PC-9 (cell line): ENCODE measurements at regions not wholly inside any gene's neighbourhood (a gene's known extent, or its start where the extent isn't known, plus 50 kb on each side); places are given as distances from the start of the nearest gene placed in this dataset.
"Not testable (repeated sequence)": the region's sequence is repeated elsewhere in the genome, so short reads cannot be mapped to it uniquely, and the experiment has no call there.

Source experiments
- BruUV-seq: library from RNA; stranded (reverse); fragments of 400-500 nt; replicated peaks from 2 replicates; lab custom pipeline; 2021; lab: Mats Ljungman, UMichigan
- CTCF ChIA-PET: fragments of 300-600 bp; sonication (Branson Sonifier 250); formaldehyde crosslinking; loops from one replicate; lab custom pipeline; 2022; ENCODE audit warnings: antibody characterized with exemption; lab: Charles Lee
- POLR2A ChIA-PET: fragments of 300-600 bp; sonication (Branson Sonifier 250); formaldehyde crosslinking; loops from one replicate; lab custom pipeline; 2022; ENCODE audit warnings: antibody characterized with exemption; ENCODE audit not compliant: unreplicated experiment; lab: Charles Lee
- DNase-seq, 2 experiments: peaks; one replicate each; pipeline versions ENCODE4 v3.0.0 to v3.0.0-alpha.2; 2015 to 2022; ENCODE audit warnings: mixed read lengths in 1 of 2
- H2AFZ ChIP-seq: fragments of 200-600 bp; sonication (generic); 2 replicates; pipeline ENCODE4 v1.8.1; 2017; ENCODE audit warnings: antibody characterized with exemption
- H3F3A ChIP-seq: fragments of 200-600 bp; sonication (generic); 2 replicates; pipeline ENCODE4 v1.8.1; 2017; ENCODE audit warnings: antibody characterized with exemption, mild to moderate bottlenecking, low read depth; ENCODE audit not compliant: insufficient read depth
- H3K27ac ChIP-seq: fragments of 200-600 bp; sonication (generic); 2 replicates; pipeline ENCODE4 v1.6.1; 2016; ENCODE audit warnings: mixed run types
- H3K27me3 ChIP-seq: fragments of 200-600 bp; sonication (generic); 2 replicates; pipeline ENCODE4 v1.6.1; 2016; ENCODE audit warnings: low read depth, mixed run types; ENCODE audit not compliant: insufficient read depth
- H3K36me3 ChIP-seq: fragments of 200-600 bp; sonication (generic); 2 replicates; pipeline ENCODE4 v1.6.1; 2016; ENCODE audit warnings: low read depth, mixed run types
- H3K4me1 ChIP-seq: fragments of 200-600 bp; sonication (generic); replicated peaks from 2 replicates; pipeline ENCODE4 v1.6.1; 2016; ENCODE audit warnings: mixed run types; ENCODE audit not compliant: insufficient read depth
- H3K4me2 ChIP-seq: fragments of 200-600 bp; sonication (generic); 2 replicates; pipeline ENCODE4 v1.6.1; 2017; ENCODE audit warnings: mixed run types
- H3K4me3 ChIP-seq: fragments of 200-600 bp; sonication (generic); 2 replicates; pipeline ENCODE4 v1.6.1; 2016; ENCODE audit warnings: mixed run types
- H3K79me2 ChIP-seq: fragments of 200-600 bp; sonication (generic); 2 replicates; pipeline ENCODE4 v1.6.1; 2017; ENCODE audit warnings: low read depth, mixed run types
- H3K9me2 ChIP-seq: fragments of 200-600 bp; sonication (generic); 2 replicates; pipeline ENCODE4 v1.8.1; 2017; ENCODE audit warnings: mild to moderate bottlenecking; ENCODE audit not compliant: insufficient read depth
- H3K9me3 ChIP-seq: fragments of 200-600 bp; sonication (generic); 2 replicates; pipeline ENCODE4 v1.8.1; 2016; ENCODE audit warnings: low read depth; ENCODE audit not compliant: insufficient read depth
- H4K20me1 ChIP-seq: fragments of 200-600 bp; sonication (generic); 2 replicates; pipeline ENCODE4 v1.8.1; 2017; ENCODE audit not compliant: insufficient read depth
- CTCF ChIP-seq: fragments of 200-600 bp; sonication (generic); conservative IDR thresholded peaks from 2 replicates; pipeline ENCODE4 v1.6.1; 2017; ENCODE audit warnings: mixed run types, antibody characterized with exemption, mild to moderate bottlenecking, moderate library complexity
- EZH2 ChIP-seq: fragments of 200-600 bp; sonication (generic); IDR thresholded peaks from 2 replicates; pipeline ENCODE4 v1.8.0; 2017; ENCODE audit warnings: antibody characterized with exemption, low read depth
- intact Hi-C: fragments of 100-400 bp; cut with micrococcal nuclease; formaldehyde crosslinking; loops from one replicate; pipeline ENCODE4 v1.10.0; 2022; ENCODE audit not compliant: unreplicated experiment

DNA sequence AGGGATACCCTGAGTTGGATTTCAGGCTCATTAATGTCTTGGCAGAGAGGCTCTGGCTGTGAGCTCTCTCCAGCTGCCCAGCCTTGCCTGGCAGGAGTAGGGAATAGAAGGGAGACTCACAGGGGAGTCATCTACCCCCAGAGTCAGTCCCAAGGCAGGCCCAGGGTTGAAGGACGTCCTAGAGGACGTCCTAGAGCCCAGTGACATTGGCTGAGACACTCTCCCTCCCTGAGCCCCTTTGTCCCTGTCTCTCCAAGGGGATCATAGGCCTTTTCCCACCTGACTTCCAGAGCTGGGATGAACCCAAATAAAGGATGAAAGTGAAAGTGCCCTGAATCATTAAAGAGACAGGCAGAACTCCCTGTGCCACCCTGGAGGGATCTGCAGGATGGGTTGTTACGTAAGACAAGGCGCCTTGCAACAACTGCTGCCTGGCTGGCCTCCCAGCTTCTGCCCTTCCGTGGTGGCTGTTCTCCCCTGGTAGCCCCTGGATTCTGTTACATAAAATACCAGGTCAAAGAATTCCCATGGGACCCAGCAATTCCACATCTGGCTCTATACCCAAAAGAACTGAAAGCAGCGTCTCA, 53.6 kb upstream of the SIRPA start:
- no TSS peak for BruUV-seq
- Histone ChIP-seq H3K9me2 (no peaks in the 10 kb centered on the region), H3K36me3 (no peaks in the 10 kb centered on the region), H4K20me1 (no peaks in the 10 kb centered on the region), H2AFZ (no peak overlapping the region), H3F3A (no peaks in the 10 kb centered on the region), H3K27ac (no peak overlapping the region), H3K79me2 (no peaks in the 10 kb centered on the region), H3K4me1 (no peaks in the 10 kb centered on the region), H3K4me2 (peak overlapping the region; percentile 3; the same call in 1 of the 2 replicates), H3K9me3 (no peaks in the 10 kb centered on the region), H3K27me3 (peaks cover 17% of the 10 kb centered on the region; the same call in 1 of the 2 replicates), H3K4me3 (no peak overlapping the region)
- intact Hi-C loops: no loop called here
- ChIA-PET CTCF (interaction anchor here (0.7 kb wide), 1 partner anchor 817 kb away, joined by 3 read pairs; no protein-coding TSS in a partner anchor), POLR2A (no interaction called here)
- TF ChIP-seq CTCF (no peak), EZH2 (no peak)
- no peak for DNase-seq

GRCh38 chr20:1840817-1841553, 54.2 kb upstream of the SIRPA start:
- Histone ChIP-seq H3K4me2 (peak overlapping the region; percentile 3; the same call in 1 of the 2 replicates), H3K36me3 (no peaks in the 10 kb centered on the region), H3K9me3 (no peaks in the 10 kb centered on the region), H3K27me3 (peaks cover 15% of the 10 kb centered on the region; the same call in 1 of the 2 replicates), H3K9me2 (no peaks in the 10 kb centered on the region), H3K4me3 (no peak overlapping the region), H3F3A (no peaks in the 10 kb centered on the region), H3K79me2 (no peaks in the 10 kb centered on the region), H3K27ac (no peak overlapping the region), H4K20me1 (no peaks in the 10 kb centered on the region), H2AFZ (no peak overlapping the region), H3K4me1 (no peaks in the 10 kb centered on the region)
- no peak for DNase-seq
- no TSS peak for BruUV-seq
- CTCF ChIA-PET: no interaction called here
- no peak for TF ChIP-seq CTCF
- TF ChIP-seq EZH2: no peak
- POLR2A ChIA-PET: no interaction called here
- intact Hi-C loops: no loop called here

GRCh38 chr20:1839376-1840317, 55.6 kb upstream of the SIRPA start:
- CTCF ChIA-PET, H3K36me3 ChIP-seq, H3K4me3 ChIP-seq, H3K4me1 ChIP-seq, H3K79me2 ChIP-seq, H2AFZ ChIP-seq, BruUV-seq, H3F3A ChIP-seq, intact Hi-C loops, H4K20me1 ChIP-seq, H3K9me2 ChIP-seq, H3K9me3 ChIP-seq, H3K27ac ChIP-seq, H3K4me2 ChIP-seq: not testable (repeated sequence)
- DNase-seq: peak in 1 of 2 experiments; percentile 55
- peaks cover 20% of the 10 kb centered on the region; the same call in 1 of the 2 replicates for H3K27me3 ChIP-seq
- POLR2A ChIA-PET: interaction anchor here (0.5 to 0.7 kb wide), 2 partner anchors 898 to 1615 kb away, joined by 3 to 6 read pairs; no protein-coding TSS in a partner anchor
